Right lobe of liver (tissue), 6 donors: ENCODE measurements at regions not wholly inside any gene's neighbourhood (a gene's known extent, or its start where the extent isn't known, plus 50 kb on each side); places are given as distances from the start of the nearest gene placed in this dataset.

Experiments used
- ATAC-seq, 4 donors: fragments of 200-7000 bp; cut with Tn5 transposase; one replicate each; pipeline ENCODE4 v1.9.1; 2020; ENCODE audit warnings: mild to moderate bottlenecking in 4 of 4, moderate library complexity in 4 of 4
- DNase-seq, 3 donors: peaks; one replicate each; pipeline ENCODE4 v3.0.0-alpha.2; 2020
- H3K27ac ChIP-seq, 3 donors: fragments of 200-600 bp; one replicate each; pipeline ENCODE4 v1.8.0; 2022
- H3K27me3 ChIP-seq, 2 donors: fragments of 200-600 bp; one replicate each; pipeline ENCODE4 v1.8.0; 2022
- H3K36me3 ChIP-seq, 4 donors: fragments of 200-600 bp; sonication (generic) in 1 of 4; one replicate each; pipeline versions ENCODE4 v1.5.1 to v1.8.0; 2017 to 2022; ENCODE audit warnings: control low read depth in 1 of 4
- H3K4me1 ChIP-seq, 4 donors: fragments of 200-600 bp; sonication (generic) in 1 of 4; one replicate each; pipeline versions ENCODE4 v1.5.1 to v1.8.0; 2017 to 2022; ENCODE audit warnings: control low read depth in 1 of 4
- H3K4me3 ChIP-seq, 3 donors: fragments of 200-600 bp; one replicate each; pipeline ENCODE4 v1.8.0; 2022
- H3K9me3 ChIP-seq, 4 donors: fragments of 200-600 bp; sonication (generic) in 1 of 4; one replicate each; pipeline versions ENCODE4 v1.5.1 to v1.8.0; 2017 to 2022; ENCODE audit warnings: control low read depth in 1 of 4
- CTCF ChIP-seq, 4 donors: fragments of 200-600 bp in 3 of 4; fragments of 450-650 bp in 1 of 4; IDR thresholded peaks; one replicate each; pipeline versions ENCODE4 v1.5.1 to v1.8.0; 2016 to 2022; ENCODE audit warnings: antibody characterized with exemption in 4 of 4, mild to moderate bottlenecking in 2 of 4
- POLR2A ChIP-seq: fragments of 450-650 bp; IDR thresholded peaks from one replicate; pipeline ENCODE4 v1.6.1; 2017; ENCODE audit warnings: antibody characterized with exemption, mild to moderate bottlenecking
- WGBS: methylation state at CpG from one replicate; pipeline ENCODE4 v1.1.6; 2018; ENCODE audit warnings: low coverage, low lambda C conversion rate; ENCODE audit not compliant: insufficient coverage; ENCODE audit errors: missing lambda C conversion rate; 5-methylcytosine and 5-hydroxymethylcytosine counted together
- intact Hi-C, 2 donors: fragments of 100-400 bp; cut with DNase I; formaldehyde crosslinking; loops; one replicate each; pipeline versions ENCODE4 v1.11.2 to v1.14.1; 2022
- donor health status: DM: no; HTN: yes; CAD: no.
- donor health status: DM: no; HTN: no; CAD: no.
- donor health status: DM: no; HTN: no; CAD: no.
- donor health status: DM: no; HTN: yes; CAD: no.
- donor health status: DM: no; HTN: yes; CAD: no.

GRCh38 chrX:149222040-149222439 is 283.1 kb downstream of the IDS start:
- Histone ChIP-seq H3K4me3 (no peak overlapping the region), H3K36me3 (no peaks in the 10 kb centered on the region), H3K9me3 (no peaks in the 10 kb centered on the region), H3K27ac (no peak overlapping the region), H3K27me3 (no peaks in the 10 kb centered on the region), H3K4me1 (no peaks in the 10 kb centered on the region)
- ATAC-seq: no peak
- intact Hi-C loops: no loop called here
- no peak for DNase-seq
- TF ChIP-seq CTCF (IDR thresholded peaks at IDR 0.05): no peak
- no peak for TF ChIP-seq POLR2A
- WGBS: 38% methylated on average over 1 of the region's 1 CpG

- Histone ChIP-seq H3K9me3 (no peaks in the 10 kb centered on the region), H3K4me3 (no peak overlapping the region), H3K27ac (no peak overlapping the region), H3K36me3 (no peaks in the 10 kb centered on the region), H3K4me1 (no peaks in the 10 kb centered on the region), H3K27me3 (no peaks in the 10 kb centered on the region)
- TF ChIP-seq CTCF (IDR thresholded peaks at IDR 0.05) (no peak), POLR2A (no peak)
- intact Hi-C loops: no loop called here
- ATAC-seq (no peak), DNase-seq (no peak)
- 30% methylated on average over 6 of the region's 6 CpGs for WGBS
Observed at GRCh38 chrX:149221230-149221629, 283.9 kb downstream of the IDS start.

GRCh38 chrX:149213264-149213663 is 291.8 kb downstream of the IDS start:
- Histone ChIP-seq H3K4me1 (no peaks in the 10 kb centered on the region), H3K4me3 (no peak overlapping the region), H3K27me3 (no peaks in the 10 kb centered on the region), H3K9me3 (no peaks in the 10 kb centered on the region), H3K27ac (no peak overlapping the region), H3K36me3 (no peaks in the 10 kb centered on the region)
- no peak for DNase-seq
- WGBS: 24% methylated on average over 1 of the region's 1 CpG
- intact Hi-C loops: no loop called here
- ATAC-seq: no peak
- no peak for TF ChIP-seq CTCF (IDR thresholded peaks at IDR 0.05)
- TF ChIP-seq POLR2A: no peak

GRCh38 chrX:149208307-149208706 is 296.8 kb downstream of the IDS start:
- TF ChIP-seq CTCF (IDR thresholded peaks at IDR 0.05) (no peak), POLR2A (no peak)
- DNase-seq: no peak
- Histone ChIP-seq H3K27me3 (no peaks in the 10 kb centered on the region), H3K4me1 (no peaks in the 10 kb centered on the region), H3K27ac (no peak overlapping the region), H3K9me3 (no peaks in the 10 kb centered on the region), H3K4me3 (no peak overlapping the region), H3K36me3 (no peaks in the 10 kb centered on the region)
- WGBS: 30% methylated on average over 3 of the region's 3 CpGs
- intact Hi-C loops: no loop called here
- ATAC-seq: no peak

- WGBS: 68% methylated on average over 3 of the region's 3 CpGs
- H3K9me3 ChIP-seq: no peaks in the 10 kb centered on the region
Observed at GRCh38 chrX:149207518-149207917, 297.6 kb downstream of the IDS start.

More at GRCh38 chrX:149207518-149207917, 297.6 kb downstream of the IDS start:
- Histone ChIP-seq H3K4me3 (no peak overlapping the region), H3K36me3 (no peaks in the 10 kb centered on the region), H3K27ac (no peak overlapping the region), H3K4me1 (no peaks in the 10 kb centered on the region), H3K27me3 (no peaks in the 10 kb centered on the region)
- no peak for DNase-seq
- no peak for TF ChIP-seq CTCF (IDR thresholded peaks at IDR 0.05)
- no peak for TF ChIP-seq POLR2A
- ATAC-seq: no peak
- intact Hi-C loops: no loop called here
